Esophagus squamous epithelium (tissue), 5 donors: ENCODE measurements at regions not wholly inside any gene's neighbourhood (a gene's known extent, or its start where the extent isn't known, plus 50 kb on each side); places are given as distances from the start of the nearest gene placed in this dataset.

Source experiments
- DNase-seq: peaks from one replicate; lab custom pipeline; 2025; lab: John Stamatoyannopoulos, UW
- H3K27ac ChIP-seq, 4 donors: fragments of 200-600 bp; sonication (generic); one replicate each; pipeline ENCODE4 v1.5.1; 2016 to 2019; ENCODE audit warnings: mild to moderate bottlenecking in 1 of 4
- H3K27me3 ChIP-seq, 4 donors: fragments of 200-600 bp; sonication (generic); 1 replicate in 3 of 4; 2 replicates in 1 of 4; pipeline versions ENCODE4 v1.5.1 to v1.6.0; 2017 to 2021; ENCODE audit warnings: antibody characterized with exemption in 1 of 4
- H3K36me3 ChIP-seq, 3 donors: fragments of 200-600 bp; sonication (generic); one replicate each; pipeline ENCODE4 v1.5.1; 2016 to 2019
- H3K4me1 ChIP-seq, 3 donors: fragments of 200-600 bp; sonication (generic); one replicate each; pipeline ENCODE4 v1.5.1; 2017 to 2019
- H3K4me3 ChIP-seq, 4 donors: fragments of 200-600 bp; sonication (generic); 1 replicate in 3 of 4; 2 replicates in 1 of 4; pipeline ENCODE4 v1.5.1; 2016 to 2019; ENCODE audit warnings: mild to moderate bottlenecking in 2 of 4, moderate library complexity in 1 of 4
- H3K9me3 ChIP-seq, 3 donors: fragments of 200-600 bp; sonication (generic); one replicate each; pipeline ENCODE4 v1.5.1; 2016 to 2019
- CTCF ChIP-seq, 6 experiments: fragments of 450-650 bp in 4 of 6; fragments of 200-600 bp in 2 of 6; sonication (generic) in 2 of 6; IDR thresholded peaks; one replicate each; pipeline ENCODE4 v1.5.1; 2016 to 2019; ENCODE audit warnings: antibody characterized with exemption in 6 of 6, mild to moderate bottlenecking in 4 of 6, moderate library complexity in 4 of 6
- POLR2A ChIP-seq, 4 donors: fragments of 450-650 bp; IDR thresholded peaks; one replicate each; pipeline ENCODE4 v1.6.1; 2017; ENCODE audit warnings: antibody characterized with exemption in 4 of 4, mild to moderate bottlenecking in 4 of 4, moderate library complexity in 3 of 4
- WGBS, 2 donors: methylation state at CpG; one replicate each; pipeline ENCODE4 v1.1.5; 2018; 5-methylcytosine and 5-hydroxymethylcytosine counted together
- intact Hi-C: fragments of 100-400 bp; cut with DNase I; formaldehyde crosslinking; loops from one replicate; pipeline ENCODE4 v1.15.0; 2022
- donor health status: DM: yes; HTN: yes; CAD: no.

- Histone ChIP-seq H3K9me3 (no peaks in the 10 kb centered on the region), H3K27ac (no peak overlapping the region), H3K4me1 (no peaks in the 10 kb centered on the region), H3K4me3 (no peak overlapping the region), H3K27me3 (peaks cover 0 to 33% (median 0%) of the 10 kb centered on the region in 4 donors), H3K36me3 (no peaks in the 10 kb centered on the region)
- DNase-seq: no peak
- intact Hi-C loops: no loop called here
- TF ChIP-seq CTCF (IDR thresholded peaks at IDR 0.05) (no peak), POLR2A (IDR thresholded peaks at IDR 0.05) (no peak)
- 72 to 81% methylated on average over 9 to 14 of the region's 21 CpGs for WGBS, 2 donors
Observed at GRCh38 chr6:167208819-167209576, 51.2 kb upstream of the GPR31 start.

- no peak overlapping the region for H3K4me3 ChIP-seq
- intact Hi-C loops: no loop called here
- H3K9me3 ChIP-seq: no peaks in the 10 kb centered on the region
- H3K27me3 ChIP-seq: peaks cover 0 to 33% (median 0%) of the 10 kb centered on the region in 4 donors
- DNase-seq: no peak
- 57 to 72% methylated on average over 4 to 7 of the region's 9 CpGs for WGBS, 2 donors
- H3K4me1 ChIP-seq: no peaks in the 10 kb centered on the region
- no peak for TF ChIP-seq CTCF (IDR thresholded peaks at IDR 0.05)
- TF ChIP-seq POLR2A (IDR thresholded peaks at IDR 0.05): no peak
- H3K36me3 ChIP-seq: no peaks in the 10 kb centered on the region
- no peak overlapping the region for H3K27ac ChIP-seq
Observed at GRCh38 chr6:167209577-167209975, 51.8 kb upstream of the GPR31 start.

GRCh38 chr6:167210375-167211294 is 52.9 kb upstream of the GPR31 start:
- no peak overlapping the region for H3K4me3 ChIP-seq
- no peak for DNase-seq
- no peaks in the 10 kb centered on the region for H3K9me3 ChIP-seq
- no peaks in the 10 kb centered on the region for H3K36me3 ChIP-seq
- H3K27me3 ChIP-seq: peaks cover 0 to 33% (median 0%) of the 10 kb centered on the region in 4 donors
- 50 to 56% methylated on average over 10 to 11 of the region's 23 CpGs for WGBS, 2 donors
- H3K4me1 ChIP-seq: no peaks in the 10 kb centered on the region
- no peak for TF ChIP-seq POLR2A (IDR thresholded peaks at IDR 0.05)
- TF ChIP-seq CTCF (IDR thresholded peaks at IDR 0.05): no peak
- H3K27ac ChIP-seq: no peak overlapping the region
- intact Hi-C loops: no loop called here

GRCh38 chr6:167211295-167211648 is 53.5 kb upstream of the GPR31 start:
- Histone ChIP-seq H3K27me3 (peaks cover 0 to 32% (median 0%) of the 10 kb centered on the region in 4 donors), H3K4me3 (no peak overlapping the region), H3K27ac (no peak overlapping the region), H3K36me3 (no peaks in the 10 kb centered on the region), H3K4me1 (no peaks in the 10 kb centered on the region), H3K9me3 (no peaks in the 10 kb centered on the region)
- no peak for DNase-seq
- WGBS, 2 donors: 73 to 82% methylated on average over 1 of the region's 1 CpG
- TF ChIP-seq POLR2A (IDR thresholded peaks at IDR 0.05) (no peak), CTCF (IDR thresholded peaks at IDR 0.05) (no peak)
- intact Hi-C loops: no loop called here
